H9 (cell line): ENCODE measurements at regions not wholly inside any gene's neighbourhood (a gene's known extent, or its start where the extent isn't known, plus 50 kb on each side); places are given as distances from the start of the nearest gene placed in this dataset.

Experiments used
- DNase-seq: peaks from one replicate; pipeline ENCODE4 v3.0.0-alpha.2; 2017
- H2AFZ ChIP-seq: one replicate; pipeline ENCODE4 v1.6.1; 2013; ENCODE audit warnings: mild to moderate bottlenecking, low read length, control low read depth, moderate library complexity
- H2AK5ac ChIP-seq: 2 replicates; pipeline ENCODE4 v1.6.1; 2013; ENCODE audit warnings: low read length, control low read depth, mixed read lengths; ENCODE audit not compliant: insufficient read length
- H2BK120ac ChIP-seq: one replicate; pipeline ENCODE4 v1.6.1; 2013; ENCODE audit warnings: low read depth, mild to moderate bottlenecking, low read length, control low read depth, inconsistent platforms; ENCODE audit not compliant: poor library complexity, severe bottlenecking
- H2BK12ac ChIP-seq: 2 replicates; pipeline ENCODE4 v1.6.1; 2013; ENCODE audit warnings: low read length, control low read depth, mixed read lengths, low read depth; ENCODE audit not compliant: insufficient read length
- H2BK15ac ChIP-seq: 2 replicates; pipeline ENCODE4 v1.6.1; 2013; ENCODE audit warnings: low read depth, low read length, control low read depth
- H2BK20ac ChIP-seq: one replicate; pipeline ENCODE4 v1.6.1; 2013; ENCODE audit warnings: low read depth, mild to moderate bottlenecking, low read length, control low read depth, inconsistent platforms; ENCODE audit not compliant: poor library complexity, severe bottlenecking
- H2BK5ac ChIP-seq: 2 replicates; pipeline ENCODE4 v1.6.1; 2013; ENCODE audit warnings: low read length, control low read depth, mixed read lengths; ENCODE audit not compliant: insufficient read length
- H3K14ac ChIP-seq: 2 replicates; pipeline ENCODE4 v1.6.1; 2013; ENCODE audit warnings: low read length, control low read depth; ENCODE audit not compliant: insufficient read depth
- H3K18ac ChIP-seq: 2 replicates; pipeline ENCODE4 v1.6.1; 2013; ENCODE audit warnings: low read depth, mild to moderate bottlenecking, mixed read lengths, low read length, control low read depth; ENCODE audit not compliant: insufficient read length
- H3K23ac ChIP-seq: 2 replicates; pipeline ENCODE4 v1.6.1; 2013; ENCODE audit warnings: low read length, control low read depth, mixed read lengths, low read depth; ENCODE audit not compliant: insufficient read length
- H3K23me2 ChIP-seq: 2 replicates; pipeline ENCODE4 v1.6.1; 2013; ENCODE audit warnings: low read depth, mild to moderate bottlenecking, mixed read lengths, low read length, control low read depth; ENCODE audit not compliant: insufficient read length, poor library complexity, severe bottlenecking
- H3K27ac ChIP-seq: 2 replicates; pipeline ENCODE4 v1.5.1; 2013; ENCODE audit warnings: low read length, control low read depth, mixed read lengths, low read depth; ENCODE audit not compliant: insufficient read length
- H3K27me3 ChIP-seq: 2 replicates; pipeline ENCODE4 v1.6.1; 2013; ENCODE audit warnings: low read length, control low read depth, inconsistent platforms; ENCODE audit not compliant: insufficient read depth
- H3K4ac ChIP-seq: 2 replicates; pipeline ENCODE4 v1.6.1; 2013; ENCODE audit warnings: low read depth, mild to moderate bottlenecking, control low read depth, inconsistent platforms, low read length, moderate library complexity
- H3K4me1 ChIP-seq: 2 replicates; pipeline ENCODE4 v1.6.1; 2013; ENCODE audit warnings: low read length, control low read depth, inconsistent platforms; ENCODE audit not compliant: insufficient read depth
- H3K4me2 ChIP-seq: 2 replicates; pipeline ENCODE4 v1.6.1; 2013; ENCODE audit warnings: low read length, control low read depth, mixed read lengths; ENCODE audit not compliant: insufficient read length, insufficient read depth
- H3K56ac ChIP-seq: 2 replicates; pipeline ENCODE4 v1.6.1; 2013; ENCODE audit warnings: low read depth, mild to moderate bottlenecking, mixed read lengths, low read length, control low read depth; ENCODE audit not compliant: insufficient read length
- H3K79me1 ChIP-seq: 2 replicates; pipeline ENCODE4 v1.6.1; 2013; ENCODE audit warnings: low read depth, mild to moderate bottlenecking, moderate library complexity, low read length, control low read depth, inconsistent platforms; ENCODE audit not compliant: insufficient read depth, poor library complexity, severe bottlenecking
- H3K79me2 ChIP-seq: 2 replicates; pipeline ENCODE4 v1.6.1; 2013; ENCODE audit warnings: low read length, control low read depth, inconsistent platforms; ENCODE audit not compliant: insufficient read depth
- H3K9ac ChIP-seq: 2 replicates; pipeline ENCODE4 v1.6.1; 2013; ENCODE audit warnings: low read length, control low read depth, mixed read lengths; ENCODE audit not compliant: insufficient read length; ENCODE audit errors: extremely low read depth
- H3K9me3 ChIP-seq: one replicate; pipeline ENCODE4 v1.6.1; 2013; ENCODE audit warnings: low read depth, low read length, inconsistent platforms; ENCODE audit not compliant: control insufficient read depth
- H3T11ph ChIP-seq: one replicate; pipeline ENCODE4 v1.6.1; 2013; ENCODE audit warnings: mild to moderate bottlenecking, low read length, control low read depth, inconsistent platforms
- H4K20me1 ChIP-seq: one replicate; pipeline ENCODE4 v1.6.1; 2013; ENCODE audit not compliant: control insufficient read depth, insufficient read length, insufficient read depth
- H4K5ac ChIP-seq: 2 replicates; pipeline ENCODE4 v1.6.1; 2013; ENCODE audit warnings: low read depth, mild to moderate bottlenecking, mixed read lengths, low read length, control low read depth; ENCODE audit not compliant: insufficient read length
- H4K8ac ChIP-seq: replicated peaks from 2 replicates; pipeline ENCODE4 v1.6.1; 2013; ENCODE audit warnings: low read length, control low read depth, mixed read lengths, low read depth; ENCODE audit not compliant: insufficient read length
- H4K91ac ChIP-seq: 2 replicates; pipeline ENCODE4 v1.6.1; 2013; ENCODE audit warnings: low read depth, mild to moderate bottlenecking, moderate library complexity, mixed read lengths, low read length, control low read depth; ENCODE audit not compliant: insufficient read length
- H3K27ac Mint-ChIP-seq, 3 experiments: 2 replicates in 2 of 3; 3 replicates in 1 of 3; pipeline ENCODE4 v1.8.0; 2020 to 2021; ENCODE audit warnings: mixed read lengths in 3 of 3, mild to moderate bottlenecking in 1 of 3, moderate library complexity in 1 of 3
- H3K27me3 Mint-ChIP-seq: 2 replicates; pipeline ENCODE4 v1.8.0; 2021; ENCODE audit warnings: low read depth, mild to moderate bottlenecking, moderate library complexity, mixed read lengths
- H3K36me3 Mint-ChIP-seq, 3 experiments: 2 replicates in 2 of 3; 3 replicates in 1 of 3; pipeline ENCODE4 v1.8.0; 2020 to 2021; ENCODE audit warnings: low read depth in 3 of 3, mixed read lengths in 3 of 3; ENCODE audit not compliant: insufficient read depth in 1 of 3
- H3K4me1 Mint-ChIP-seq, 2 experiments: 2 replicates each; pipeline ENCODE4 v1.8.0; 2020; ENCODE audit warnings: mixed read lengths in 2 of 2
- H3K4me3 Mint-ChIP-seq, 2 experiments: 2 replicates in 1 of 2; 3 replicates in 1 of 2; pipeline ENCODE4 v1.8.0; 2020 to 2021; ENCODE audit warnings: mild to moderate bottlenecking in 2 of 2, mixed read lengths in 2 of 2, moderate library complexity in 1 of 2
- H3K9me3 Mint-ChIP-seq, 2 experiments: 2 replicates in 1 of 2; 3 replicates in 1 of 2; pipeline ENCODE4 v1.8.0; 2020; ENCODE audit warnings: mild to moderate bottlenecking in 2 of 2, mixed read lengths in 2 of 2, moderate library complexity in 1 of 2
- WGBS: extraction: QIAGEN DNeasy Blood & Tissue Kit; methylation state at CpG from one replicate; pipeline ENCODE4 v1.1.7; 2013; ENCODE audit warnings: missing lambda C conversion rate, low lambda C conversion rate, mixed read lengths; ENCODE audit not compliant: insufficient read length; ENCODE audit errors: extremely low coverage; 5-methylcytosine and 5-hydroxymethylcytosine counted together
- TF ChIP-seq, protein P1 (sequence below): fragments of 200-600 bp; sonication (generic); conservative IDR thresholded peaks from 3 replicates; pipeline ENCODE4 v1.8.0; 2021; ENCODE audit warnings: antibody characterized with exemption, mild to moderate bottlenecking

- Histone ChIP-seq H2BK5ac (no peak overlapping the region), H3K27me3 (no peaks in the 10 kb centered on the region), H3K79me1 (no peaks in the 10 kb centered on the region), H3K9ac (no peak overlapping the region), H2BK12ac (no peak overlapping the region), H2AK5ac (no peak overlapping the region), H3K23ac (no peak overlapping the region), H4K5ac (no peak overlapping the region), H3K56ac (no peak overlapping the region), H3K18ac (no peak overlapping the region), H2BK120ac (no peak overlapping the region), H4K8ac (no peak overlapping the region), H3T11ph (no peak overlapping the region), H4K91ac (no peak overlapping the region), H2BK20ac (no peak overlapping the region), H3K14ac (no peak overlapping the region), H3K4me1 (no peaks in the 10 kb centered on the region), H2BK15ac (no peak overlapping the region), H2AFZ (no peak overlapping the region), H3K23me2 (no peaks in the 10 kb centered on the region), H3K4ac (no peak overlapping the region), H3K27ac (no peak overlapping the region), H3K4me2 (no peak overlapping the region), H3K79me2 (no peaks in the 10 kb centered on the region), H3K9me3 (no peaks in the 10 kb centered on the region), H4K20me1 (no peaks in the 10 kb centered on the region)
- Mint-ChIP-seq H3K9me3 (no peaks in the 10 kb centered on the region; a peak in 1 of 5 replicates), H3K27ac (no peak overlapping the region), H3K4me3 (no peak overlapping the region), H3K27me3 (no peaks in the 10 kb centered on the region), H3K36me3 (peaks cover 0 to 5% (median 0%) of the 10 kb centered on the region in 3 experiments; a peak in 3 of 7 replicates), H3K4me1 (no peaks in the 10 kb centered on the region)
- WGBS = no CpG with 5 or more reads among the region's 2 CpGs
- no peak for DNase-seq
- TF ChIP-seq, protein P1, sequence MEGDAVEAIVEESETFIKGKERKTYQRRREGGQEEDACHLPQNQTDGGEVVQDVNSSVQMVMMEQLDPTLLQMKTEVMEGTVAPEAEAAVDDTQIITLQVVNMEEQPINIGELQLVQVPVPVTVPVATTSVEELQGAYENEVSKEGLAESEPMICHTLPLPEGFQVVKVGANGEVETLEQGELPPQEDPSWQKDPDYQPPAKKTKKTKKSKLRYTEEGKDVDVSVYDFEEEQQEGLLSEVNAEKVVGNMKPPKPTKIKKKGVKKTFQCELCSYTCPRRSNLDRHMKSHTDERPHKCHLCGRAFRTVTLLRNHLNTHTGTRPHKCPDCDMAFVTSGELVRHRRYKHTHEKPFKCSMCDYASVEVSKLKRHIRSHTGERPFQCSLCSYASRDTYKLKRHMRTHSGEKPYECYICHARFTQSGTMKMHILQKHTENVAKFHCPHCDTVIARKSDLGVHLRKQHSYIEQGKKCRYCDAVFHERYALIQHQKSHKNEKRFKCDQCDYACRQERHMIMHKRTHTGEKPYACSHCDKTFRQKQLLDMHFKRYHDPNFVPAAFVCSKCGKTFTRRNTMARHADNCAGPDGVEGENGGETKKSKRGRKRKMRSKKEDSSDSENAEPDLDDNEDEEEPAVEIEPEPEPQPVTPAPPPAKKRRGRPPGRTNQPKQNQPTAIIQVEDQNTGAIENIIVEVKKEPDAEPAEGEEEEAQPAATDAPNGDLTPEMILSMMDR = no peak
Observed at GRCh38 chr4:95998311-95998710, 158.4 kb downstream of the PDHA2 start.
